HG02798 (cell line): ENCODE measurements at regions not wholly inside any gene's neighbourhood (a gene's known extent, or its start where the extent isn't known, plus 50 kb on each side); places are given as distances from the start of the nearest gene placed in this dataset.

ENCODE experiments used
- ATAC-seq: cut with Tn5 transposase; IDR thresholded peaks from one replicate; pipeline ENCODE4 v1.9.1; 2021; ENCODE audit warnings: mild to moderate bottlenecking; ENCODE audit not compliant: unreplicated experiment, poor library complexity

DNA sequence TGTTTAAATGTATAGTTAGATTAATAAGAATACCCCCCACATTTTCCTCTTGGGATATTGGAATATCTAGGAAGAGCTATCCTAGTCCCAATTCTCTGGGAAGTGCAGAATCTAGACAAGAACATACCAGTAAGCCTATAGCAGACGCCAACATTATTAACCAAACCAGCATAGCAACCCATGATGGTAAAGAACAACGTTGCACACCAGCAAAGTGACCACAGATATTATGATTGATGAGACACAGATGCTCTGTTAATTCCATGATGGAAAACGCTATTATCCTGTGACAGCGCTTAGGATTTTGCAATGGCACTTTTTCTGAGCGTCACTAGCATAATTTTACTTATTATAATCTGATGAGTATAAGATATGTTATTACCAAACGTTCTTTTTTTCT is 603.1 kb upstream of the PCDH15 start:
- no peak for ATAC-seq

- no peak for ATAC-seq
Measured at GRCh38 chr10:55400075-55400849, 599.2 kb upstream of the PCDH15 start.

- no peak for ATAC-seq
Measured at GRCh38 chr10:55398497-55398882, 597.5 kb upstream of the PCDH15 start.

GRCh38 chr10:55397777-55398496 is 596.9 kb upstream of the PCDH15 start:
- no peak for ATAC-seq

DNA sequence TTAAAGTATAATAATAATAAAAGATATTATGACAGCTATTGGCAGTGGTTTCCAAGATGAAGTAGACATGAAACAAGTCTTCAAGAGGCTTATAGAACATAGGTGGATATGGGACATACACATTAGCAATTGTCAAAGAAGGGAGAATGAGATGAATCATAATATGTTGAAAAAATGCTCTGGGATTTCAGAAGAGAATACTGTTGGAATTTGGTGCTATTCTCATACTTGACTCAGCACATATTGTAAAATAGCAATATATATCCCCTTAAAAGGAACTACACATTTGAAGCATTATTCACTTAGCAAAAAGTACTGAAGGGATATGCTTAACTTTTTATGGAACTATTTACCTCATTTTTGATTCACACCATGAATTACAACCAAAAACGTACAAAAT is 577.2 kb upstream of the PCDH15 start:
- ATAC-seq, result no peak

DNA sequence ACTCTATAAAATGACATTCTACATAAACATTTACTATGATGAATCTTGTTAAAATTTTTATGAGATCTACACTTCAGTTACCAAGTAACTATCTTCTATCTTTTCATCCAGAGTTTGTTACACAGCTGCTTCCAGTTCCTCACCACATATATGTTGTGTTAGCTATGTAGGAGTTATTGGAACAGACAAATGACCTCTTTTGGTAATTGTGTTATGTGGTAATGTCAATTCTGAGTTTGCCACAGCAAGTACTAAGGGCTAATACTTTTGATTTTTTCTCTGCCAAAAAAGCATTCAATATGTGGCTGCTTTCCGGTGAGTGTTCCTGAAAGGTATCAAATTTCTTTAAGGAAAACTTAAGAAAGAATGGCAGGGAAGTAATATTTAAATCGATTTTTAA is 573.9 kb upstream of the PCDH15 start:
- no peak for ATAC-seq

DNA sequence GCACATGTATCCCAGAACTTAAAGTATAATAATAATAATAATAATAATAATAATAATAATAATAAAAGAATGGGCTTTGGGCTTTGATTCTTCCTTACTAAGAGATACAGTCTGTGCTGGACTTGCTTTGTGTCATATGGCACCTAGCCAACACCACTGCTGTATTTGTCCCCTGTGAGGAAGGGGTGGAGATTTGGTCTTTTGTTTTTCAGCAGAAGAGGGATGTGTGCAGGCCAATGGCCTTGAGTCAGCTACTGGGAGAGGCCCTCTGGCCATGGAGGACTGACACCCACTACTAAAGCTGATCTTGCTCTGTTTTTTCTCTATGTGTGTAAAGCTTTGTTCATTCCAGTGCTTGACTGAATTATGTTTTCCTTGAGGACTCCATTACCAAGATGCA is 573.0 kb upstream of the PCDH15 start:
- ATAC-seq, result no peak

GRCh38 chr10:55369670-55370420 is 568.8 kb upstream of the PCDH15 start:
- no peak for ATAC-seq

DNA sequence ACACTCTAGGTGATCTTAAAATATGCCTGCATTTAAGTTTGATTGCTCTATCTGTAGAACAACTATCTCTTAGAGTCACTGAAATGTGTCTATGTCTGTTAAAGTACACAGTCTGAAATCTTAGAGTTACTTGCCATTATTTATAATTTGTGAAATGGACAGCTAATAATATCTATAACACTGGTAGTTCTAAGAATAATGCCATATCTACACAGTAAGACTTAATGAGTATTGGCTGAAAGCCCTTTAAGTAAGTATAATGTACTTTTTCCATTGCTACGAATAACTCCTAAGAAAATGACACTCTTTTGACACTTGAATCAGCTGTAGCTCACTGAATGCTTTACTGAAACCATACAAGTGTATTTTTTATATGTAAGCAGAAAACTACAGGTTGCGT is 567.4 kb upstream of the PCDH15 start:
- no peak for ATAC-seq

- ATAC-seq, result no peak
Measured at GRCh38 chr10:55367555-55367954, 566.5 kb upstream of the PCDH15 start.

- no peak for ATAC-seq
Measured at GRCh38 chr10:55358539-55358938, 557.5 kb upstream of the PCDH15 start.

DNA sequence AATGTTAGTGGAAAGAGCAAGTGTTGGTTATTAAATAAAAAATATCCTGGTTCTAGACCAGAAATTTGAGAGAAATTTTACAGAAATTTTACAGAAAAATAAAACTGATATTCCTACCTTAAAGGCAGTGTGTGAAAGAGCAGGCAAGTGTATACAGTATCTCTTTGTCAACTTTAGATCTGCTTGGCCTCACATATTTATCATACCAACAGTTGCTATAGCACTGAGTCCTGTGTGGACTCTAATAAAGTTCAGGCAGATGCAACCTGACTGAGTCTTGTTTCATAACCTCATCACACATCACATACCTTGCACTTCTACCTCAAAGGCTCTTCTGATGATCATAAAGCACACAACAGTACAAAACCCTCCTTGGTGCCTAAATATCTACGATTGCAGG is 552.4 kb upstream of the PCDH15 start:
- ATAC-seq, result no peak

GRCh38 chr10:55351431-55351830 is 550.4 kb upstream of the PCDH15 start:
- no peak for ATAC-seq

DNA sequence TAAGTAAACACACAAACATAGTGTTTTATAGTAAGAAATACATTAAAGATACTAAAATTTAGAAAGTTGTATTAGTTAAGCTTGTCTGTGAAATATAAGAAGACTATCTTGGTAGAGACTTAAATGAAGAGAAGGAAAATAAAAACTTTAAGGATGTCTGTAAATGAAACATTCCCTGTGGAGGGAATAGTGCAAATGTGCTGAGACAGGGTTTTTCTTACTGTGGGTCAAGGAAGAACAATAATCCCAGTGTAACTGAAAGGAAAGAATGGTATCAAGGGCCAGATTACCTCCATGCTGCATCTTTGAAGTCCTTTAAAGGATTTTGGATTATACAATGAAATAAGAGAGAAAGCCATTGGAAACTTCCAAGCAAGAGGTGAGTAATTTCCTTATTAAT is 547.5 kb upstream of the PCDH15 start:
- no peak for ATAC-seq

DNA sequence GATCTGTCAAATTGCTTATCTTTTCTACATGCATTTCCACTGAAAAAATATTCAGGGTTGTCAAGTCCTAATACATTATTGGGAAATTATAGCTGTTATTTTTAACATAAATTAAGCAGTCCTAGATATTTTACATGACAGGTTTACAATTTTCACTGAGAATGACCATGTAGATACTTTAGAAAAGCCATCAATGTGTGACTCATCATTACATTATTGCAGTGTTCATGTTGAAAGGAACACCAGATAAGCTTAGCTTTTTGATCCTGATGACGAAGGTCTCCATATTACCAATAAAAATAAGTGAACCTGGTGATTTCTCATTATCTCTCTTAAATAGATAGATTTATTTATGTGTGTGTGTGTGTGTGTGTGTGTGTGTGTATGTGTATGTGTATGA is 529.5 kb upstream of the PCDH15 start:
- no peak for ATAC-seq

GRCh38 chr10:55329796-55330195 is 528.8 kb upstream of the PCDH15 start:
- no peak for ATAC-seq

GRCh38 chr10:55320187-55320700 is 519.2 kb upstream of the PCDH15 start:
- no peak for ATAC-seq

DNA sequence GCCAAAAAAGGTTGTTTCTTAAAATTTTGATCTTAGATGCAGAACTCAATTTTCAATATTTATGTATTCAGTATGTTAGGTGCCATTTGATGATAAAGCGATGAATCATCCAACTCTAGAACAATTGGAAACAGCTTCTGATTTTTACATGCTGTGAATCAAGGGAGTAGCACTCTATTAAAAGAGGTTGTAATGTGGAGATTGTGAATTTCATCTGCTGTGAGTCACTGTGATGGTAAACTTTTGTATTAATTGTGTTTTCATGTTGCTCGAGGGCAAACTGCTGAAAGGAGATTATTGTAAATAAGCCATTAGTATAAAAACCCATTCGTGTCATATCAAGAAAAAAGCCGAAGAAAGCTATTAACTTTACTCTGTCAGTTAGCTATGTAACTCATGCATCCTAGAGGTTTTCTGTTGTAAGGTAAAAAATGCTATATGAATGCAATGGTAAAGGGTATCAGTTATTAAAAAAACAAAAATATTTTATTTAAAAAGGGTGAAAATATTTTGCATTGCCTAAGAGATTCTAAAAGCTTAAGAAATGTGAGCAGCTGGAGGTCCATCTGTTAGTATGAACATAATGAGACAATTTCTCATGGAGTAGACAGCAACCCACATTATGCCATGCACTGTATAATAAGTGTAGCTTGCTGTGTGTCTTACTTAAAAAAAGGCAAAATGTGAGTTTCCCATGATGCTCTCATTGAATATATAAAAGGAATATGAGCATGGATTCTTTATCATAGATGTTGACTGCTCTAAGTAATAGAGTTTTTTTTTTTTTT is 511.0 kb upstream of the PCDH15 start:
- ATAC-seq, result no peak

GRCh38 chr10:55310143-55310542 is 509.1 kb upstream of the PCDH15 start:
- no peak for ATAC-seq

DNA sequence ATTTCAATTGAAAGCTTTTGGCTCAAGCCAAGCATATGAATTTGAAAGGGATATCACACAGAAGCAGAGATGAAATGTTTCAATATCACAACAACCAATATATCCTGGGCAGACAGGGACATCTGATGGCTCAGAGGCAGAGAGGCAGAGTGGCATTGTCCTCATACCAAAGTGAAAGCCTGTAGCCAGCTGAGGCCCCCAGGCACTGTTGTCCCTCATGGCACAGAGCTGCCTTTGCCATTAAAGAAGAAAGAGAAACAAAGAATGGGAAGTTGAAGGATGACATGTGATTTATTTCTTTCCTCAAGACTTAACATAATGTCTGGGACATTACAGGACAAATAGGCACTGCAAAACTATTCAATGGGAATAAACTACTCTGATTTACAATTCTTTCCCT is 504.3 kb upstream of the PCDH15 start:
- no peak for ATAC-seq
